Smooth muscle cell (in vitro differentiated cells): ENCODE measurements at regions not wholly inside any gene's neighbourhood (a gene's known extent, or its start where the extent isn't known, plus 50 kb on each side); places are given as distances from the start of the nearest gene placed in this dataset.
A peak's percentile ranks its signal among the peaks of the same experiment; 100 is the strongest.

Source experiments
- DNase-seq: peaks from one replicate; lab custom pipeline; 2025; ENCODE audit not compliant: unreplicated experiment; lab: John Stamatoyannopoulos, UW
- H2AFZ ChIP-seq: fragments of 200-600 bp; sonication (generic); 2 replicates; pipeline ENCODE4 v1.6.0; 2016; ENCODE audit warnings: antibody characterized with exemption, low read depth, mild to moderate bottlenecking
- H3F3A ChIP-seq: fragments of 200-600 bp; sonication (generic); 2 replicates; pipeline ENCODE4 v1.6.0; 2017; ENCODE audit warnings: antibody characterized with exemption, low read depth
- H3K27ac ChIP-seq: fragments of 200-600 bp; sonication (generic); 2 replicates; pipeline ENCODE4 v1.5.1; 2016; ENCODE audit warnings: low read depth, mild to moderate bottlenecking
- H3K27me3 ChIP-seq: fragments of 200-600 bp; sonication (generic); 2 replicates; pipeline ENCODE4 v1.6.1; 2016; ENCODE audit warnings: low read depth, mild to moderate bottlenecking
- H3K36me3 ChIP-seq: fragments of 200-600 bp; sonication (generic); 2 replicates; pipeline ENCODE4 v1.5.1; 2016; ENCODE audit warnings: low read depth
- H3K4me1 ChIP-seq: fragments of 200-600 bp; sonication (generic); 2 replicates; pipeline ENCODE4 v1.5.1; 2016; ENCODE audit warnings: low read depth
- H3K4me2 ChIP-seq: fragments of 200-600 bp; sonication (generic); 2 replicates; pipeline ENCODE4 v1.6.0; 2016; ENCODE audit warnings: mild to moderate bottlenecking
- H3K4me3 ChIP-seq: fragments of 200-600 bp; sonication (generic); 2 replicates; pipeline ENCODE4 v1.5.1; 2016; ENCODE audit warnings: mild to moderate bottlenecking
- H3K79me2 ChIP-seq: fragments of 200-600 bp; sonication (generic); 2 replicates; pipeline ENCODE4 v1.6.0; 2016; ENCODE audit warnings: low read depth, mild to moderate bottlenecking
- H3K9ac ChIP-seq: fragments of 200-600 bp; sonication (generic); 2 replicates; pipeline ENCODE4 v1.6.0; 2016; ENCODE audit warnings: low read depth
- H3K9me3 ChIP-seq: fragments of 200-600 bp; sonication (generic); replicated peaks from 2 replicates; pipeline ENCODE4 v1.5.1; 2016; ENCODE audit warnings: low read depth
- H4K20me1 ChIP-seq: fragments of 200-600 bp; sonication (generic); 2 replicates; pipeline ENCODE4 v1.6.0; 2016; ENCODE audit warnings: low read depth
- CTCF ChIP-seq: fragments of 200-600 bp; sonication (generic); IDR thresholded peaks from 2 replicates; pipeline ENCODE4 v1.5.1; 2017; ENCODE audit warnings: borderline replicate concordance, mild to moderate bottlenecking, antibody characterized with exemption; ENCODE audit not compliant: insufficient read depth, poor library complexity, severe bottlenecking
- WGBS: methylation state at CpG from one replicate; pipeline ENCODE4 v1.1.7; 2016; ENCODE audit warnings: low lambda C conversion rate; 5-methylcytosine and 5-hydroxymethylcytosine counted together

GRCh38 chr5:105993027-105993426 is 1677.7 kb downstream of the EFNA5 start:
- Histone ChIP-seq H3K79me2 (no peaks in the 10 kb centered on the region), H4K20me1 (no peaks in the 10 kb centered on the region), H3K27ac (no peak overlapping the region), H3F3A (no peaks in the 10 kb centered on the region), H3K4me2 (no peak overlapping the region), H3K27me3 (no peaks in the 10 kb centered on the region), H3K36me3 (no peaks in the 10 kb centered on the region), H3K4me3 (no peak overlapping the region), H3K9ac (no peak overlapping the region), H2AFZ (no peak overlapping the region), H3K9me3 (no peaks in the 10 kb centered on the region), H3K4me1 (no peaks in the 10 kb centered on the region)
- no peak for TF ChIP-seq CTCF
- no peak for DNase-seq
- 100% methylated on average over 1 of the region's 1 CpG for WGBS

- H3F3A ChIP-seq, result no peaks in the 10 kb centered on the region
- H2AFZ ChIP-seq, result no peak overlapping the region
- H3K9ac ChIP-seq, result no peak overlapping the region
- no peaks in the 10 kb centered on the region for H4K20me1 ChIP-seq
- no peak overlapping the region for H3K27ac ChIP-seq
- H3K4me3 ChIP-seq, result no peak overlapping the region
- 89% methylated on average over 9 of the region's 9 CpGs for WGBS
- H3K9me3 ChIP-seq, result no peaks in the 10 kb centered on the region
- no peaks in the 10 kb centered on the region for H3K4me1 ChIP-seq
- no peak overlapping the region for H3K4me2 ChIP-seq
- no peak for DNase-seq
- no peaks in the 10 kb centered on the region for H3K79me2 ChIP-seq
- H3K36me3 ChIP-seq, result no peaks in the 10 kb centered on the region
- H3K27me3 ChIP-seq, result no peaks in the 10 kb centered on the region
- no peak for TF ChIP-seq CTCF
Observed at GRCh38 chr5:105982526-105982925, 1688.2 kb downstream of the EFNA5 start.

GRCh38 chr5:105978011-105978410 is 1692.7 kb downstream of the EFNA5 start:
- Histone ChIP-seq H3K79me2 (no peaks in the 10 kb centered on the region), H4K20me1 (no peaks in the 10 kb centered on the region), H3K27me3 (no peaks in the 10 kb centered on the region), H3K9ac (no peak overlapping the region), H3K27ac (no peak overlapping the region), H2AFZ (no peak overlapping the region), H3K4me1 (no peaks in the 10 kb centered on the region), H3K9me3 (no peaks in the 10 kb centered on the region), H3F3A (no peaks in the 10 kb centered on the region), H3K4me3 (no peak overlapping the region), H3K4me2 (no peak overlapping the region), H3K36me3 (no peaks in the 10 kb centered on the region)
- no peak for TF ChIP-seq CTCF
- 86% methylated on average over 1 of the region's 1 CpG for WGBS
- no peak for DNase-seq

GRCh38 chr5:105977163-105977562 is 1693.6 kb downstream of the EFNA5 start:
- no peak overlapping the region for H3K4me3 ChIP-seq
- no peaks in the 10 kb centered on the region for H3K27me3 ChIP-seq
- no peaks in the 10 kb centered on the region for H3K4me1 ChIP-seq
- peak overlapping the region; percentile 45 for H2AFZ ChIP-seq
- H3K9ac ChIP-seq, result no peak overlapping the region
- H3K9me3 ChIP-seq, result no peaks in the 10 kb centered on the region
- H3K4me2 ChIP-seq, result no peak overlapping the region
- no peaks in the 10 kb centered on the region for H3F3A ChIP-seq
- peak overlapping the region; percentile 34 for H3K27ac ChIP-seq
- no peaks in the 10 kb centered on the region for H3K36me3 ChIP-seq
- no peak for DNase-seq
- no peaks in the 10 kb centered on the region for H3K79me2 ChIP-seq
- 66% methylated on average over 3 of the region's 3 CpGs for WGBS
- no peak for TF ChIP-seq CTCF
- no peaks in the 10 kb centered on the region for H4K20me1 ChIP-seq
